ENCODE measurements at regions not wholly inside any gene's neighbourhood (a gene's known extent, or its start where the extent isn't known, plus 50 kb on each side); places are given as distances from the start of the nearest gene placed in this dataset.

DNA sequence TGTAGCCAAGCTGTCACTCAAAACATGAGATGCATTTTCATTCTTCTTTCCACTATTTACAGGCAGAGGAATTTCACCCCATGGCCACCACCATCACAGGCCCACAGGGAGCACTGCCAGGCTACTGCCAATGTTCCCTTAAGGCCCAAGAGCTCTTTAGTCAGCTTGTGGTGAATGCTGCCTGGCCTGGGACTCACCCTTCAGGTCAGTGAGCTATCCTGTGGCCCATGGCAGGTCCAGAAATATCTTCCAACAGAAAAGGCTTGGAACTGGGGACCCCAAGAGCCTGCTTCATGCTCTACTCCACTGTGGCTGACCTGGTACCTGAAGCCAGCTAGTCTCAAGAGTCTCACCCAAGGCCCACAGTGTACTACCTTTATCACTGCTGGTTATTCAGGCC is 1518.7 kb upstream of the CDH9 start:
- H3K4me3 ChIP-seq (replicated peaks in 1 of 4; ENCODE audit: control extremely low read depth in 1 of 4, insufficient read depth in 1 of 4, low read depth in 3 of 4, low read length in 4 of 4), result no peak overlapping the region
- no peaks in the 10 kb centered on the region for H3K27me3 ChIP-seq (ENCODE audit: control insufficient read depth, insufficient read depth, low read length)
- H3K36me3 ChIP-seq (ENCODE audit: control insufficient read depth, insufficient read depth, low read length), result no peaks in the 10 kb centered on the region
- H3K9ac ChIP-seq (ENCODE audit: insufficient read depth, low read length), result no peak overlapping the region
- H4K20me1 ChIP-seq (ENCODE audit: control insufficient read depth, extremely low read depth, insufficient read depth, low read length), result no peaks in the 10 kb centered on the region
- no peak overlapping the region for H2AFZ ChIP-seq (ENCODE audit: low read length)
- H3K4me1 ChIP-seq (ENCODE audit: control insufficient read depth, extremely low read depth, insufficient read depth, low read length), result no peaks in the 10 kb centered on the region
- no peaks in the 10 kb centered on the region for H3K79me2 ChIP-seq (ENCODE audit: control insufficient read depth, insufficient read depth, low read length)
- TF ChIP-seq EZH2 (IDR thresholded peaks at IDR 0.05; ENCODE audit: low read length, missing control alignments), result no peak
- TF ChIP-seq, protein P1, sequence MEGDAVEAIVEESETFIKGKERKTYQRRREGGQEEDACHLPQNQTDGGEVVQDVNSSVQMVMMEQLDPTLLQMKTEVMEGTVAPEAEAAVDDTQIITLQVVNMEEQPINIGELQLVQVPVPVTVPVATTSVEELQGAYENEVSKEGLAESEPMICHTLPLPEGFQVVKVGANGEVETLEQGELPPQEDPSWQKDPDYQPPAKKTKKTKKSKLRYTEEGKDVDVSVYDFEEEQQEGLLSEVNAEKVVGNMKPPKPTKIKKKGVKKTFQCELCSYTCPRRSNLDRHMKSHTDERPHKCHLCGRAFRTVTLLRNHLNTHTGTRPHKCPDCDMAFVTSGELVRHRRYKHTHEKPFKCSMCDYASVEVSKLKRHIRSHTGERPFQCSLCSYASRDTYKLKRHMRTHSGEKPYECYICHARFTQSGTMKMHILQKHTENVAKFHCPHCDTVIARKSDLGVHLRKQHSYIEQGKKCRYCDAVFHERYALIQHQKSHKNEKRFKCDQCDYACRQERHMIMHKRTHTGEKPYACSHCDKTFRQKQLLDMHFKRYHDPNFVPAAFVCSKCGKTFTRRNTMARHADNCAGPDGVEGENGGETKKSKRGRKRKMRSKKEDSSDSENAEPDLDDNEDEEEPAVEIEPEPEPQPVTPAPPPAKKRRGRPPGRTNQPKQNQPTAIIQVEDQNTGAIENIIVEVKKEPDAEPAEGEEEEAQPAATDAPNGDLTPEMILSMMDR (conservative IDR thresholded peaks at IDR 0.05 in 1 of 2, IDR thresholded peaks at IDR 0.05 in 1 of 2; ENCODE audit: low read depth in 1 of 2, low read length in 2 of 2), result no peak
- no peak overlapping the region for H3K27ac ChIP-seq (ENCODE audit: insufficient read depth, low read length)
- DNase-seq (ENCODE audit: low read depth in 2 of 2), result no peak
- no peak overlapping the region for H3K4me2 ChIP-seq (ENCODE audit: extremely low read depth, insufficient read depth, low read length)
- H3K9me3 ChIP-seq (ENCODE audit: control insufficient read depth, insufficient read depth, low read depth, low read length), result no peaks in the 10 kb centered on the region

DNA sequence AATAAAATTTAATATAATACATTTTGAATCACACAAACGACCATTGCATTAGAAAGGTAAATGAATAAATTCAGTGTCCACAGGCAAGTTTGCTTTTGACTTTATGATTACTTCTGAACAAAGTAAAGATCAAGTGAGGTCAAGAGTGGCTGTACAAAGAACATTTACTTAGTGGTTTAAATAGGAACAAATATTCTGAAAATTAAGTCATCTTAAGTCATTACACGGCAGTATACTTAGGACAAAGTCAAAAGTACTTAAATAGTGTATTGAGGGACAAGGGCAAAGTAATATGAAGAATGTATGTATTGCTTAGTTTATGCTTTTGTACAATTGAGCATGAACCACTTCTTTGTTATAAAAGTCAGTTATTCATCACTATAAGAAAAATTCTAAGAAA is 1511.2 kb upstream of the CDH9 start:
- H3K9ac ChIP-seq (ENCODE audit: insufficient read depth, low read length), result no peak overlapping the region
- no peak overlapping the region for H3K4me2 ChIP-seq (ENCODE audit: extremely low read depth, insufficient read depth, low read length)
- no peak overlapping the region for H3K27ac ChIP-seq (ENCODE audit: insufficient read depth, low read length)
- H3K4me1 ChIP-seq (ENCODE audit: control insufficient read depth, extremely low read depth, insufficient read depth, low read length), result no peaks in the 10 kb centered on the region
- no peak overlapping the region for H2AFZ ChIP-seq (ENCODE audit: low read length)
- no peak overlapping the region for H3K4me3 ChIP-seq (replicated peaks in 1 of 4; ENCODE audit: control extremely low read depth in 1 of 4, insufficient read depth in 1 of 4, low read depth in 3 of 4, low read length in 4 of 4)
- TF ChIP-seq, protein P1 (conservative IDR thresholded peaks at IDR 0.05 in 1 of 2, IDR thresholded peaks at IDR 0.05 in 1 of 2; ENCODE audit: low read depth in 1 of 2, low read length in 2 of 2), result no peak
- TF ChIP-seq EZH2 (IDR thresholded peaks at IDR 0.05; ENCODE audit: low read length, missing control alignments), result no peak
- DNase-seq (ENCODE audit: low read depth in 2 of 2), result no peak
- no peaks in the 10 kb centered on the region for H3K9me3 ChIP-seq (ENCODE audit: control insufficient read depth, insufficient read depth, low read depth, low read length)
- no peaks in the 10 kb centered on the region for H3K27me3 ChIP-seq (ENCODE audit: control insufficient read depth, insufficient read depth, low read length)
- H3K36me3 ChIP-seq (ENCODE audit: control insufficient read depth, insufficient read depth, low read length), result no peaks in the 10 kb centered on the region
- H4K20me1 ChIP-seq (ENCODE audit: control insufficient read depth, extremely low read depth, insufficient read depth, low read length), result no peaks in the 10 kb centered on the region
- H3K79me2 ChIP-seq (ENCODE audit: control insufficient read depth, insufficient read depth, low read length), result no peaks in the 10 kb centered on the region

DNA sequence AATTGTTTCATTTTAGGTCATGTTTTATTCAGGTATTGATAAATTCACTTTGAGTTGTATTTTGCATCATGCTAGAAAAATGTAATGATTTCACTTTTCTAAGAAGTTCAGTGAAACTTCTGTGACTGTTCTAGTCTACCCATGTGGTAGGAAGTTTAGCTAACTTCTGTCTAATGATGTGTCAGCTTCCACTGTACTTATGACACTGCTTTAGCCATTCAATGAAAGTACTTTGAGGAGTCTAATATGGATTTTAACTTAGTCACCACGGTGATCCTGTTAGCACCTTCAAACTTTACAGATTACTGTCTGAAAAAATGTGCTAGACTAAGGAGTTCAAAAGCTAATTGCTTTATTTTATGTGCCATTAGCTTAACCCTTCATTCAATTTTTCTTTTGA is 1510.5 kb upstream of the CDH9 start:
- no peaks in the 10 kb centered on the region for H3K4me1 ChIP-seq (ENCODE audit: control insufficient read depth, extremely low read depth, insufficient read depth, low read length)
- no peak overlapping the region for H3K4me2 ChIP-seq (ENCODE audit: extremely low read depth, insufficient read depth, low read length)
- H3K27ac ChIP-seq (ENCODE audit: insufficient read depth, low read length), result no peak overlapping the region
- no peak overlapping the region for H2AFZ ChIP-seq (ENCODE audit: low read length)
- no peaks in the 10 kb centered on the region for H3K79me2 ChIP-seq (ENCODE audit: control insufficient read depth, insufficient read depth, low read length)
- no peak overlapping the region for H3K4me3 ChIP-seq (replicated peaks in 1 of 4; ENCODE audit: control extremely low read depth in 1 of 4, insufficient read depth in 1 of 4, low read depth in 3 of 4, low read length in 4 of 4)
- peak in 1 of 2 donors; percentile 46 for DNase-seq (ENCODE audit: low read depth in 2 of 2)
- no peaks in the 10 kb centered on the region for H3K27me3 ChIP-seq (ENCODE audit: control insufficient read depth, insufficient read depth, low read length)
- H3K36me3 ChIP-seq (ENCODE audit: control insufficient read depth, insufficient read depth, low read length), result no peaks in the 10 kb centered on the region
- no peaks in the 10 kb centered on the region for H4K20me1 ChIP-seq (ENCODE audit: control insufficient read depth, extremely low read depth, insufficient read depth, low read length)
- TF ChIP-seq, protein P1 (conservative IDR thresholded peaks at IDR 0.05 in 1 of 2, IDR thresholded peaks at IDR 0.05 in 1 of 2; ENCODE audit: low read depth in 1 of 2, low read length in 2 of 2), result no peak
- H3K9me3 ChIP-seq (ENCODE audit: control insufficient read depth, insufficient read depth, low read depth, low read length), result no peaks in the 10 kb centered on the region
- no peak overlapping the region for H3K9ac ChIP-seq (ENCODE audit: insufficient read depth, low read length)

Data from fibroblast of lung (primary cell).